ENCODE measurements at regions not wholly inside any gene's neighbourhood (a gene's known extent, or its start where the extent isn't known, plus 50 kb on each side); places are given as distances from the start of the nearest gene placed in this dataset.
A peak's percentile ranks its signal among the peaks of the same experiment; 100 is the strongest.

- no peaks in the 10 kb centered on the region for H3K36me3 ChIP-seq (replicated peaks in 1 of 2; ENCODE audit: control insufficient read depth in 2 of 2, insufficient read depth in 2 of 2, low read length in 2 of 2)
- no peaks in the 10 kb centered on the region for H3K27me3 ChIP-seq (ENCODE audit: control insufficient read depth in 3 of 3, insufficient read depth in 3 of 3, low read depth in 1 of 3, low read length in 3 of 3)
- H2AFZ ChIP-seq (ENCODE audit: low read length): peak overlapping the region; percentile 86
- no CpG with 5 or more reads among the region's 2 CpGs for WGBS, 2 donors (ENCODE audit: extremely low coverage in 2 of 2, insufficient read length in 2 of 2, insufficient replicate concordance in 1 of 2)
- no peak overlapping the region for H2AK5ac ChIP-seq (ENCODE audit: low read depth, low read length)
- no peak overlapping the region for H3K4ac ChIP-seq (ENCODE audit: low read length)
- no peak overlapping the region for H2BK15ac ChIP-seq (ENCODE audit: low read length)
- DNase-seq (ENCODE audit: low spot score): no peak
- no peak overlapping the region for H2BK12ac ChIP-seq (ENCODE audit: low read length)
- H3K4me3 ChIP-seq (ENCODE audit: low read length in 2 of 2): no peak overlapping the region
- peaks cover 0 to 3% of the 10 kb centered on the region in 2 donors for H3K4me1 ChIP-seq (ENCODE audit: control insufficient read depth in 2 of 2, insufficient read depth in 1 of 2, low read depth in 1 of 2, low read length in 2 of 2)
- no peak overlapping the region for H4K8ac ChIP-seq (ENCODE audit: low read depth, low read length)
- H2BK5ac ChIP-seq (ENCODE audit: low read length): no peak overlapping the region
- no peak overlapping the region for H2BK120ac ChIP-seq (ENCODE audit: low read depth, low read length)
- peak overlapping the region; percentile 25 for H3K4me2 ChIP-seq (ENCODE audit: insufficient read depth, low read length, poor library complexity, severe bottlenecking)
- H3K79me1 ChIP-seq (ENCODE audit: low read depth, low read length): no peaks in the 10 kb centered on the region
- H3K14ac ChIP-seq (ENCODE audit: low read length): no peak overlapping the region
- H4K91ac ChIP-seq (ENCODE audit: low read depth, low read length, poor library complexity): no peak overlapping the region
- H3K18ac ChIP-seq (ENCODE audit: low read length): no peak overlapping the region
- H3K9me3 ChIP-seq (replicated peaks in 1 of 2; ENCODE audit: control insufficient read depth in 2 of 2, insufficient read depth in 1 of 2, low read depth in 1 of 2, low read length in 2 of 2): no peaks in the 10 kb centered on the region
- no peak overlapping the region for H3K9ac ChIP-seq (ENCODE audit: low read depth, low read length, poor library complexity)
- no peak overlapping the region for H3K23ac ChIP-seq (ENCODE audit: low read depth, low read length, poor library complexity)
- H3K27ac ChIP-seq (replicated peaks; ENCODE audit: low read length): no peak overlapping the region
These were observed 1888.3 kb upstream of the CELF4 start for GRCh38 chr18:39453882-39454281.

- no peak overlapping the region for H2BK120ac ChIP-seq (ENCODE audit: low read depth, low read length)
- H2BK5ac ChIP-seq (ENCODE audit: low read length): no peak overlapping the region
- no peak overlapping the region for H4K8ac ChIP-seq (ENCODE audit: low read depth, low read length)
- H3K4ac ChIP-seq (ENCODE audit: low read length): no peak overlapping the region
- H3K4me1 ChIP-seq (ENCODE audit: control insufficient read depth in 2 of 2, insufficient read depth in 1 of 2, low read depth in 1 of 2, low read length in 2 of 2): peaks cover 0 to 3% of the 10 kb centered on the region in 2 donors
- no peak overlapping the region for H2BK12ac ChIP-seq (ENCODE audit: low read length)
- no peaks in the 10 kb centered on the region for H3K9me3 ChIP-seq (replicated peaks in 1 of 2; ENCODE audit: control insufficient read depth in 2 of 2, insufficient read depth in 1 of 2, low read depth in 1 of 2, low read length in 2 of 2)
- H3K14ac ChIP-seq (ENCODE audit: low read length): no peak overlapping the region
- H2BK15ac ChIP-seq (ENCODE audit: low read length): no peak overlapping the region
- H3K4me2 ChIP-seq (ENCODE audit: insufficient read depth, low read length, poor library complexity, severe bottlenecking): no peak overlapping the region
- no peak overlapping the region for H3K27ac ChIP-seq (replicated peaks; ENCODE audit: low read length)
- no peak overlapping the region for H4K91ac ChIP-seq (ENCODE audit: low read depth, low read length, poor library complexity)
- no peak overlapping the region for H3K9ac ChIP-seq (ENCODE audit: low read depth, low read length, poor library complexity)
- no peaks in the 10 kb centered on the region for H3K36me3 ChIP-seq (replicated peaks in 1 of 2; ENCODE audit: control insufficient read depth in 2 of 2, insufficient read depth in 2 of 2, low read length in 2 of 2)
- H2AK5ac ChIP-seq (ENCODE audit: low read depth, low read length): no peak overlapping the region
- H3K23ac ChIP-seq (ENCODE audit: low read depth, low read length, poor library complexity): no peak overlapping the region
- H3K18ac ChIP-seq (ENCODE audit: low read length): no peak overlapping the region
- DNase-seq (ENCODE audit: low spot score): no peak
- H3K4me3 ChIP-seq (ENCODE audit: low read length in 2 of 2): no peak overlapping the region
- peak overlapping the region; percentile 86 for H2AFZ ChIP-seq (ENCODE audit: low read length)
- no peaks in the 10 kb centered on the region for H3K27me3 ChIP-seq (ENCODE audit: control insufficient read depth in 3 of 3, insufficient read depth in 3 of 3, low read depth in 1 of 3, low read length in 3 of 3)
- WGBS, 2 donors (ENCODE audit: extremely low coverage in 2 of 2, insufficient read length in 2 of 2, insufficient replicate concordance in 1 of 2): no CpG with 5 or more reads among the region's 2 CpGs
- H3K79me1 ChIP-seq (ENCODE audit: low read depth, low read length): no peaks in the 10 kb centered on the region
These were observed 1887.8 kb upstream of the CELF4 start for GRCh38 chr18:39453356-39453755.

GRCh38 chr18:39450958-39451357 lies 1885.4 kb upstream of the CELF4 start:
- no peak overlapping the region for H2BK12ac ChIP-seq (ENCODE audit: low read length)
- no peak overlapping the region for H4K8ac ChIP-seq (ENCODE audit: low read depth, low read length)
- no CpG with 5 or more reads among the region's 6 CpGs for WGBS, 2 donors (ENCODE audit: extremely low coverage in 2 of 2, insufficient read length in 2 of 2, insufficient replicate concordance in 1 of 2)
- H3K9me3 ChIP-seq (replicated peaks in 1 of 2; ENCODE audit: control insufficient read depth in 2 of 2, insufficient read depth in 1 of 2, low read depth in 1 of 2, low read length in 2 of 2): no peaks in the 10 kb centered on the region
- peaks cover 0 to 3% of the 10 kb centered on the region in 2 donors for H3K4me1 ChIP-seq (ENCODE audit: control insufficient read depth in 2 of 2, insufficient read depth in 1 of 2, low read depth in 1 of 2, low read length in 2 of 2)
- no peak overlapping the region for H3K23ac ChIP-seq (ENCODE audit: low read depth, low read length, poor library complexity)
- no peak overlapping the region for H3K14ac ChIP-seq (ENCODE audit: low read length)
- H2BK15ac ChIP-seq (ENCODE audit: low read length): no peak overlapping the region
- DNase-seq (ENCODE audit: low spot score): no peak
- H2AFZ ChIP-seq (ENCODE audit: low read length): no peak overlapping the region
- H3K27ac ChIP-seq (replicated peaks; ENCODE audit: low read length): no peak overlapping the region
- no peak overlapping the region for H3K18ac ChIP-seq (ENCODE audit: low read length)
- no peak overlapping the region for H2BK120ac ChIP-seq (ENCODE audit: low read depth, low read length)
- H3K79me1 ChIP-seq (ENCODE audit: low read depth, low read length): no peaks in the 10 kb centered on the region
- H3K9ac ChIP-seq (ENCODE audit: low read depth, low read length, poor library complexity): no peak overlapping the region
- H3K4me3 ChIP-seq (ENCODE audit: low read length in 2 of 2): no peak overlapping the region
- H4K91ac ChIP-seq (ENCODE audit: low read depth, low read length, poor library complexity): no peak overlapping the region
- H2AK5ac ChIP-seq (ENCODE audit: low read depth, low read length): no peak overlapping the region
- no peak overlapping the region for H2BK5ac ChIP-seq (ENCODE audit: low read length)
- H3K4me2 ChIP-seq (ENCODE audit: insufficient read depth, low read length, poor library complexity, severe bottlenecking): no peak overlapping the region
- H3K27me3 ChIP-seq (ENCODE audit: control insufficient read depth in 3 of 3, insufficient read depth in 3 of 3, low read depth in 1 of 3, low read length in 3 of 3): no peaks in the 10 kb centered on the region
- H3K36me3 ChIP-seq (replicated peaks in 1 of 2; ENCODE audit: control insufficient read depth in 2 of 2, insufficient read depth in 2 of 2, low read length in 2 of 2): no peaks in the 10 kb centered on the region
- no peak overlapping the region for H3K4ac ChIP-seq (ENCODE audit: low read length)

GRCh38 chr18:39449566-39449965 lies 1884.0 kb upstream of the CELF4 start:
- Histone ChIP-seq H2AFZ (ENCODE audit: low read length) (no peak overlapping the region), H3K36me3 (replicated peaks in 1 of 2; ENCODE audit: control insufficient read depth in 2 of 2, insufficient read depth in 2 of 2, low read length in 2 of 2) (no peaks in the 10 kb centered on the region), H3K9me3 (replicated peaks in 1 of 2; ENCODE audit: control insufficient read depth in 2 of 2, insufficient read depth in 1 of 2, low read depth in 1 of 2, low read length in 2 of 2) (no peaks in the 10 kb centered on the region), H2BK12ac (ENCODE audit: low read length) (no peak overlapping the region), H3K27me3 (ENCODE audit: control insufficient read depth in 3 of 3, insufficient read depth in 3 of 3, low read depth in 1 of 3, low read length in 3 of 3) (no peaks in the 10 kb centered on the region), H2BK120ac (ENCODE audit: low read depth, low read length) (no peak overlapping the region), H2BK15ac (ENCODE audit: low read length) (no peak overlapping the region), H3K14ac (ENCODE audit: low read length) (no peak overlapping the region), H3K9ac (ENCODE audit: low read depth, low read length, poor library complexity) (no peak overlapping the region), H3K18ac (ENCODE audit: low read length) (no peak overlapping the region), H3K27ac (replicated peaks; ENCODE audit: low read length) (no peak overlapping the region), H4K8ac (ENCODE audit: low read depth, low read length) (no peak overlapping the region), H3K4me3 (ENCODE audit: low read length in 2 of 2) (no peak overlapping the region), H3K4me2 (ENCODE audit: insufficient read depth, low read length, poor library complexity, severe bottlenecking) (no peak overlapping the region), H4K91ac (ENCODE audit: low read depth, low read length, poor library complexity) (no peak overlapping the region), H2AK5ac (ENCODE audit: low read depth, low read length) (no peak overlapping the region), H3K4me1 (ENCODE audit: control insufficient read depth in 2 of 2, insufficient read depth in 1 of 2, low read depth in 1 of 2, low read length in 2 of 2) (peaks cover 0 to 3% of the 10 kb centered on the region in 2 donors), H3K4ac (ENCODE audit: low read length) (no peak overlapping the region), H3K23ac (ENCODE audit: low read depth, low read length, poor library complexity) (no peak overlapping the region), H3K79me1 (ENCODE audit: low read depth, low read length) (no peaks in the 10 kb centered on the region), H2BK5ac (ENCODE audit: low read length) (no peak overlapping the region)
- no peak for DNase-seq (ENCODE audit: low spot score)
- no CpG with 5 or more reads among the region's 3 CpGs for WGBS, 2 donors (ENCODE audit: extremely low coverage in 2 of 2, insufficient read length in 2 of 2, insufficient replicate concordance in 1 of 2)

Measured in neuronal stem cell (in vitro differentiated cells).